ENCODE measurements at regions not wholly inside any gene's neighbourhood (a gene's known extent, or its start where the extent isn't known, plus 50 kb on each side); places are given as distances from the start of the nearest gene placed in this dataset.
"Not testable (repeated sequence)": the region's sequence is repeated elsewhere in the genome, so short reads cannot be mapped to it uniquely, and the experiment has no call there.

- H3K36me3 Mint-ChIP-seq (ENCODE audit: low read depth); DNase-seq; ATAC-seq; CTCF ChIA-PET; POLR2A ChIA-PET; H3K27ac Mint-ChIP-seq; H3K27me3 Mint-ChIP-seq (ENCODE audit: low read depth); H3K4me1 Mint-ChIP-seq (ENCODE audit: low read depth); H3K9me3 Mint-ChIP-seq (ENCODE audit: insufficient read depth); H3K4me3 Mint-ChIP-seq: not testable (repeated sequence)
These were observed 66.2 kb downstream of the SYT15 start for GRCh38 chr10:46645110-46645509.

GRCh38 chr10:46646132-46646531 is 67.2 kb downstream of the SYT15 start:
- H3K4me1 Mint-ChIP-seq (ENCODE audit: low read depth); H3K4me3 Mint-ChIP-seq; POLR2A ChIA-PET; H3K9me3 Mint-ChIP-seq (ENCODE audit: insufficient read depth); H3K27me3 Mint-ChIP-seq (ENCODE audit: low read depth); H3K27ac Mint-ChIP-seq; DNase-seq; H3K36me3 Mint-ChIP-seq (ENCODE audit: low read depth); ATAC-seq; CTCF ChIA-PET: not testable (repeated sequence)

- H3K4me1 Mint-ChIP-seq (ENCODE audit: low read depth); H3K27ac Mint-ChIP-seq; H3K4me3 Mint-ChIP-seq; CTCF ChIA-PET; H3K36me3 Mint-ChIP-seq (ENCODE audit: low read depth); H3K27me3 Mint-ChIP-seq (ENCODE audit: low read depth); ATAC-seq; POLR2A ChIA-PET; H3K9me3 Mint-ChIP-seq (ENCODE audit: insufficient read depth); DNase-seq: not testable (repeated sequence)
These were observed 72.0 kb downstream of the SYT15 start for GRCh38 chr10:46650967-46651366.

- H3K36me3 Mint-ChIP-seq (ENCODE audit: low read depth); H3K27me3 Mint-ChIP-seq (ENCODE audit: low read depth); H3K4me3 Mint-ChIP-seq; CTCF ChIA-PET; H3K27ac Mint-ChIP-seq; ATAC-seq; H3K9me3 Mint-ChIP-seq (ENCODE audit: insufficient read depth); DNase-seq; POLR2A ChIA-PET; H3K4me1 Mint-ChIP-seq (ENCODE audit: low read depth): not testable (repeated sequence)
These were observed 78.5 kb downstream of the SYT15 start for GRCh38 chr10:46657437-46657836.

- H3K27ac Mint-ChIP-seq; DNase-seq; H3K9me3 Mint-ChIP-seq (ENCODE audit: insufficient read depth); H3K27me3 Mint-ChIP-seq (ENCODE audit: low read depth); H3K4me1 Mint-ChIP-seq (ENCODE audit: low read depth); POLR2A ChIA-PET; H3K4me3 Mint-ChIP-seq; CTCF ChIA-PET; H3K36me3 Mint-ChIP-seq (ENCODE audit: low read depth); ATAC-seq: not testable (repeated sequence)
These were observed 81.3 kb downstream of the SYT15 start for GRCh38 chr10:46660027-46660834.

- H3K4me3 Mint-ChIP-seq; POLR2A ChIA-PET; H3K27me3 Mint-ChIP-seq (ENCODE audit: low read depth); H3K36me3 Mint-ChIP-seq (ENCODE audit: low read depth); DNase-seq; CTCF ChIA-PET; H3K27ac Mint-ChIP-seq; ATAC-seq; H3K4me1 Mint-ChIP-seq (ENCODE audit: low read depth); H3K9me3 Mint-ChIP-seq (ENCODE audit: insufficient read depth): not testable (repeated sequence)
These were observed 81.9 kb downstream of the SYT15 start for GRCh38 chr10:46660835-46661164.

GRCh38 chr10:46665536-46665935 is 86.6 kb downstream of the SYT15 start:
- H3K36me3 Mint-ChIP-seq (ENCODE audit: low read depth); DNase-seq: not testable (repeated sequence)

GRCh38 chr10:46668357-46668997 is 89.5 kb downstream of the SYT15 start:
- POLR2A ChIA-PET; H3K36me3 Mint-ChIP-seq (ENCODE audit: low read depth); CTCF ChIA-PET; H3K27ac Mint-ChIP-seq; DNase-seq; H3K4me1 Mint-ChIP-seq (ENCODE audit: low read depth); ATAC-seq; H3K9me3 Mint-ChIP-seq (ENCODE audit: insufficient read depth); H3K27me3 Mint-ChIP-seq (ENCODE audit: low read depth); H3K4me3 Mint-ChIP-seq: not testable (repeated sequence)

More at GRCh38 chr10:46665536-46665935, 86.6 kb downstream of the SYT15 start:
- CTCF ChIA-PET; H3K4me3 Mint-ChIP-seq; H3K4me1 Mint-ChIP-seq (ENCODE audit: low read depth); H3K27ac Mint-ChIP-seq; POLR2A ChIA-PET; H3K27me3 Mint-ChIP-seq (ENCODE audit: low read depth); H3K9me3 Mint-ChIP-seq (ENCODE audit: insufficient read depth); ATAC-seq: not testable (repeated sequence)

DNA sequence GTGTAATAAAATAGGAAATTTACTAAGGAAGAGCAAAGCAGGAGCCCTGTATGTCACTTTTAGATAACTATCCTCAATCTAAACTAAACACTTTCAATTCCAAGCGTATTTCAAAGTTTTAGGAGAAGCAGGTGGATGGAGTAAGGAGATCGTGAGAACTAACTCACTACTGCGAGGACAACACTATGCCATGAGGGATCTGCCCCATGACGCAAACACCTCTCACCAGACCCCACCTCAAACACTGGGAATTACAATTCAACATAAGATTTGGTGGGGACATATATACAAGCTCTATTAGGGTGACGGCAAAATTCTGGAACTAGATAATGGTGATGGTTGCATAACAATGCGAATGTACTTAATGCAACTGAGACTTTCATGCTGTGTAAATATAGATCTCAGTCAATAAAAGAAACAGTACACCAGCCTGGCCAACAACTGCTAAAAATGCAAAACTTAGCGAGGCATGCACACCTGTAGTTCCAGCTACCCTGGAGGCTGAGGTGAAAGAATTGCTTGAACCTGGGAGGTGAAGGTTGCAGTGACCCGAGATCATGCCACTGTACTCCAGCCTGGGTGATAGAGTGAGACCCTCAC is 99.0 kb downstream of the SYT15 start:
- ATAC-seq; H3K4me1 Mint-ChIP-seq (ENCODE audit: low read depth); H3K4me3 Mint-ChIP-seq; H3K36me3 Mint-ChIP-seq (ENCODE audit: low read depth); POLR2A ChIA-PET; H3K27me3 Mint-ChIP-seq (ENCODE audit: low read depth); H3K9me3 Mint-ChIP-seq (ENCODE audit: insufficient read depth); DNase-seq; CTCF ChIA-PET; H3K27ac Mint-ChIP-seq: not testable (repeated sequence)

GRCh38 chr10:46691397-46691796 is 112.5 kb downstream of the SYT15 start:
- H3K27ac Mint-ChIP-seq; POLR2A ChIA-PET; H3K9me3 Mint-ChIP-seq (ENCODE audit: insufficient read depth): not testable (repeated sequence)

GRCh38 chr10:46693218-46693617 is 114.3 kb downstream of the SYT15 start:
- DNase-seq; H3K4me1 Mint-ChIP-seq (ENCODE audit: low read depth); H3K27me3 Mint-ChIP-seq (ENCODE audit: low read depth); POLR2A ChIA-PET; H3K4me3 Mint-ChIP-seq; H3K27ac Mint-ChIP-seq; ATAC-seq; CTCF ChIA-PET; H3K36me3 Mint-ChIP-seq (ENCODE audit: low read depth); H3K9me3 Mint-ChIP-seq (ENCODE audit: insufficient read depth): not testable (repeated sequence)

More at GRCh38 chr10:46691397-46691796, 112.5 kb downstream of the SYT15 start:
- H3K4me1 Mint-ChIP-seq (ENCODE audit: low read depth); H3K36me3 Mint-ChIP-seq (ENCODE audit: low read depth); H3K4me3 Mint-ChIP-seq; H3K27me3 Mint-ChIP-seq (ENCODE audit: low read depth); DNase-seq; ATAC-seq; CTCF ChIA-PET: not testable (repeated sequence)

DNA sequence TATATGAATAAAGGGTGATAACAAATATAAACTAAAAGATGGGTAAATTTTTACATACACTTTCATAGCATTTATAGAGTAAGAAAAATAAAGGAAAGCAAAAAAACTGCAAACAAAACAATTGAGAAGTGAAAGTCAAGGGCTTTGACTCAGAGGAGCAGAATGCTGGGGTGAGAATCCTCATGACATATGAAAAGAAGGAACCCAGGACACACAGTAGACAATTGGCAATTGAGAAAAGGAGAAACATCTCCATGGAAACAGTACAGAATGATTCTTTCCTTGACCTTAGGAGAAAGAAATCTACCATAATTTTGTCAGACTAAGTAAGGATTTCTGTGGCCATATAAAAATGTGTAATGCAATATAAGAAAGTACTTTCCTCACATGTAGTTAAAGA is 138.3 kb downstream of the SYT15 start:
- H3K27me3 Mint-ChIP-seq (ENCODE audit: low read depth); H3K9me3 Mint-ChIP-seq (ENCODE audit: insufficient read depth); H3K36me3 Mint-ChIP-seq (ENCODE audit: low read depth); H3K4me3 Mint-ChIP-seq; ATAC-seq; POLR2A ChIA-PET; H3K27ac Mint-ChIP-seq; H3K4me1 Mint-ChIP-seq (ENCODE audit: low read depth); DNase-seq; CTCF ChIA-PET: not testable (repeated sequence)

Data from activated CD8-positive, alpha-beta T cell treated with anti-CD3 and anti-CD28 coated beads, Interleukin-2, amount 10 ng/mL, durations not matched to agents 7 days and 5 days (primary cell).